ENCODE measurements at regions not wholly inside any gene's neighbourhood (a gene's known extent, or its start where the extent isn't known, plus 50 kb on each side); places are given as distances from the start of the nearest gene placed in this dataset.

GRCh38 chr5:85769347-85769746 lies 848.4 kb upstream of the COX7C start:
- Histone ChIP-seq H3K9me3 (peaks cover 0 to 17% (median 0%) of the 10 kb centered on the region in 4 donors), H3K27ac (no peak overlapping the region), H3K36me3 (no peaks in the 10 kb centered on the region), H3K27me3 (no peaks in the 10 kb centered on the region), H3K4me1 (no peaks in the 10 kb centered on the region), H3K4me3 (no peak overlapping the region)
- DNase-seq (ENCODE audit: low spot score in 2 of 2): no peak
- WGBS, 2 donors: 80 to 87% methylated on average over 3 of the region's 3 CpGs
- TF ChIP-seq EP300 (IDR thresholded peaks at IDR 0.05): no peak
- TF ChIP-seq, protein P1, sequence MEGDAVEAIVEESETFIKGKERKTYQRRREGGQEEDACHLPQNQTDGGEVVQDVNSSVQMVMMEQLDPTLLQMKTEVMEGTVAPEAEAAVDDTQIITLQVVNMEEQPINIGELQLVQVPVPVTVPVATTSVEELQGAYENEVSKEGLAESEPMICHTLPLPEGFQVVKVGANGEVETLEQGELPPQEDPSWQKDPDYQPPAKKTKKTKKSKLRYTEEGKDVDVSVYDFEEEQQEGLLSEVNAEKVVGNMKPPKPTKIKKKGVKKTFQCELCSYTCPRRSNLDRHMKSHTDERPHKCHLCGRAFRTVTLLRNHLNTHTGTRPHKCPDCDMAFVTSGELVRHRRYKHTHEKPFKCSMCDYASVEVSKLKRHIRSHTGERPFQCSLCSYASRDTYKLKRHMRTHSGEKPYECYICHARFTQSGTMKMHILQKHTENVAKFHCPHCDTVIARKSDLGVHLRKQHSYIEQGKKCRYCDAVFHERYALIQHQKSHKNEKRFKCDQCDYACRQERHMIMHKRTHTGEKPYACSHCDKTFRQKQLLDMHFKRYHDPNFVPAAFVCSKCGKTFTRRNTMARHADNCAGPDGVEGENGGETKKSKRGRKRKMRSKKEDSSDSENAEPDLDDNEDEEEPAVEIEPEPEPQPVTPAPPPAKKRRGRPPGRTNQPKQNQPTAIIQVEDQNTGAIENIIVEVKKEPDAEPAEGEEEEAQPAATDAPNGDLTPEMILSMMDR (IDR thresholded peaks at IDR 0.05): no peak
- TF ChIP-seq POLR2A (IDR thresholded peaks at IDR 0.05): no peak

DNA sequence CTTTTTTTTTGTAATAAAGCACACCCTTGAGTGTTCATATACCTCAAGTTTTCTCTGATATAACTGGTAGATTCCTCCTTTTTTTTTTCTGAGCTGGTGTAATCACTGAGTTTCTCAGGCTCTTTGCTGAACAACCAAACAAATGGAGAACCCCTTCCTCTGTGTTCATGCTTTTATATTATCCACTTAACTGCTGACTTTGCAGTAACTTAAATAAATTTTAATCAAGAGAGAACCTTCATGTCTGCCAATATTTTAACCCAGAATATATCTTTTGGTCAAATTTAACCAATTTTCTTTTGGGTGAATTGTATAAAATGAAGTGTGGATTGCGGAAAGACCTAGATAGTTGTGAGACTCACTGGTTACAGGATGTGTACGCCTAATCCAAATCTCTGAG lies 833.0 kb upstream of the COX7C start:
- Histone ChIP-seq H3K27me3 (no peaks in the 10 kb centered on the region), H3K9me3 (no peaks in the 10 kb centered on the region), H3K4me1 (no peaks in the 10 kb centered on the region), H3K4me3 (no peak overlapping the region), H3K36me3 (no peaks in the 10 kb centered on the region), H3K27ac (no peak overlapping the region)
- WGBS, 2 donors: 93 to 97% methylated on average over 2 of the region's 2 CpGs
- TF ChIP-seq, protein P1 (IDR thresholded peaks at IDR 0.05): no peak
- no peak for TF ChIP-seq EP300 (IDR thresholded peaks at IDR 0.05)
- no peak for TF ChIP-seq POLR2A (IDR thresholded peaks at IDR 0.05)
- DNase-seq (ENCODE audit: low spot score in 2 of 2): no peak

- no peak overlapping the region for H3K4me3 ChIP-seq
- TF ChIP-seq EP300 (IDR thresholded peaks at IDR 0.05) (no peak), POLR2A (IDR thresholded peaks at IDR 0.05) (no peak)
- TF ChIP-seq, protein P1 (IDR thresholded peaks at IDR 0.05): no peak
- H3K27me3 ChIP-seq: no peaks in the 10 kb centered on the region
- H3K4me1 ChIP-seq: no peaks in the 10 kb centered on the region
- no peaks in the 10 kb centered on the region for H3K36me3 ChIP-seq
- H3K9me3 ChIP-seq: no peaks in the 10 kb centered on the region
- DNase-seq (ENCODE audit: low spot score in 2 of 2): no peak
- whole genome bisulfite sequencing, 2 donors: 41 to 48% methylated on average over 3 of the region's 3 CpGs
- no peak overlapping the region for H3K27ac ChIP-seq
Observed at GRCh38 chr5:85813146-85813545, 804.6 kb upstream of the COX7C start.

DNA sequence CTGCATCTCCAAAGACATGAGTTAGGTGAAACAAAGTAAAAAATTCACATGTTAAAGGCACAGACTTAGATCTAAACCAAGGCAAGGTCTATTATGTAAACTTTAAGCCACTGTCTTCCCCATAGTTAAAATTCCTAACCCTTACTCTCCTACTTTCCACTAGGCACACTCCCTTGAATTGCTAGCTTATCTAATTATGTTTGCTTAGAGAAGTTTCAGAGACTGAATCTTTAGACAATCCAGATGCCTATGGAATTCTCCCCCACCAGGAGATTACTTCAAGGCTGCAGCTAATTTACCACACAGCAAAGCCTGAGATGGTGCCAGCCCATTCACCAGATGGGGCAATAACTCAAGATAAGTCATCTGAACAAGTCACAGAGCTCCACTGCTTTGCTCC lies 803.1 kb upstream of the COX7C start:
- TF ChIP-seq, protein P1 (IDR thresholded peaks at IDR 0.05): no peak
- TF ChIP-seq POLR2A (IDR thresholded peaks at IDR 0.05) (no peak), EP300 (IDR thresholded peaks at IDR 0.05) (no peak)
- no peak for DNase-seq (ENCODE audit: low spot score in 2 of 2)
- no peak overlapping the region for H3K4me3 ChIP-seq
- no peak overlapping the region for H3K27ac ChIP-seq
- H3K9me3 ChIP-seq: no peaks in the 10 kb centered on the region
- no peaks in the 10 kb centered on the region for H3K27me3 ChIP-seq
- H3K36me3 ChIP-seq: no peaks in the 10 kb centered on the region
- no peaks in the 10 kb centered on the region for H3K4me1 ChIP-seq

DNA sequence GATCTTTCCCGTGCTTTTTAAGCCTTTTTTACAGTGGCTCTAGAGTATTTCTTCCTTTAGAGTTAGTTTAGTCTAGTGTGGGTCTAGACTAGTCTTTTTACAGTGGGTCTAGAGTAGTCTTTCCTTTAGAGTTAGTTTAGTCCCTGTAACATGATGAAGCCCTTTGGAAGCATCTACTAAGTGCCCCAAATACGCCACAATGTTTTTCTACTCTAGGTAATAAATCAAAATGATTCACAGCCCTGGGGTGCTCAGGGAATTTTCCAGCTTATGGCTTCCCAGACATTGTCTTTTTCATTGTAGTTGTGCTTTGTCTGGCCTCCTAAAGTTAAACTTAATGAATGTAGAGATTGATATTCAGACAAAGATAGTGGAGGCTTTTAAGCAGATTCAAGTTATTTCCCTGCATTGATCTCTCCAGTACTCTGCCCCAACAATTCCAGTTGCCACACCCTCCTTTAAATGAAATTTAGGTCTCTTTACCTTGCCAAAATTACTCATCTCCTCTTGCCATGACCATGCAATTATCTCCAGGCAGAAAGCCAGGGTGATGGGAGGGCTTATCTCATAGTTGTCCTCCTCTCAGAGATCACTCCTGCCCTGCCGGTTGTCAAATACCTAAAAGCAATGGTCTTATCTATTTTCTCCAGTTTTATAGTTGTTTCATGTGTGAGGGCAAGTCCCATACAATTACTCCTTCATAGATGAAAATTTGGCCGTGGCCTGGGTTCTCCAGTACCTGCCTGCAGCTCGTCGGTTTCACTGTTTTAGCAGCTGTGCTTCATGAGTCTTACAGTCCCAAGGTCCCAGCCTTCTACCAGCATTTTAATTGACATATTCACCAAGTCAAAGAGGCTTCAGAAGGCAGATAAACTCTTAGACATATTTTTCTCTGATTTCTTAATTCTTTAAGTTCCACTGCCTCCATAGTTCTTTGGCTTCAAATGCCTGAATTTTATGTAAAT lies 794.0 kb upstream of the COX7C start:
- Histone ChIP-seq H3K36me3 (no peaks in the 10 kb centered on the region), H3K4me3 (no peak overlapping the region), H3K4me1 (no peaks in the 10 kb centered on the region), H3K27ac (no peak overlapping the region), H3K9me3 (no peaks in the 10 kb centered on the region), H3K27me3 (no peaks in the 10 kb centered on the region)
- no peak for DNase-seq (ENCODE audit: low spot score in 2 of 2)
- no peak for TF ChIP-seq POLR2A (IDR thresholded peaks at IDR 0.05)
- TF ChIP-seq, protein P1 (IDR thresholded peaks at IDR 0.05): no peak
- TF ChIP-seq EP300 (IDR thresholded peaks at IDR 0.05): no peak
- WGBS, 2 donors: 64 to 75% methylated on average over 6 of the region's 6 CpGs
